ENCODE measurements at regions not wholly inside any gene's neighbourhood (a gene's known extent, or its start where the extent isn't known, plus 50 kb on each side); places are given as distances from the start of the nearest gene placed in this dataset.

DNA sequence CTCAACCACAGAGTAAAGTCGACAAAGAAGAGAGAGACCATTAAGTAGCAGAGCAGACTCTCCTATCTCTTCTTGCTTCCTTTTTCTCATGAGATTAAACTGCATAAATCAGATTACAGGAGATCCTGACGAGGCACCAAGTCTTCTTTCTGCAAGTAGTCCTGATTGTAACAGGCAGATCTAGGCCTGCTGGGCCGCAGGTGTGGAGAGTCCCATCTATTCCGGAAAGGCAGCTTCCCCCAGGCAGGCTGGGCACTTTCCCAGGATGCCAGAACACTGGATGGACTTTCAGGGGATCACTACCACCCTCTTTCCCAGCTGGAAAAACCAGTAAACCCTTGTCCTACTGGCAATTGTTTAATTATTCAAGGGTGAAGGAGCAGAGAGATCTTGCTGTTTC, 173.0 kb upstream of the CADM1 start:
- Histone ChIP-seq H3K27me3 (ENCODE audit: insufficient read depth, low read depth, low read length) (no peaks in the 10 kb centered on the region), H3K79me2 (replicated peaks; ENCODE audit: insufficient read depth, low read length) (no peaks in the 10 kb centered on the region), H3K9me2 (ENCODE audit: insufficient read depth, low read length) (no peaks in the 10 kb centered on the region), H3K36me3 (ENCODE audit: insufficient read depth, low read length) (no peaks in the 10 kb centered on the region), H3K4me2 (ENCODE audit: low read length) (no peak overlapping the region), H3F3A (ENCODE audit: insufficient read depth, low read length, poor library complexity, severe bottlenecking) (no peaks in the 10 kb centered on the region), H4K20me1 (ENCODE audit: insufficient read depth) (no peaks in the 10 kb centered on the region), H3K9ac (ENCODE audit: low read length) (no peak overlapping the region), H2AFZ (ENCODE audit: low read depth, low read length) (no peak overlapping the region), H3K27ac (ENCODE audit: low read length) (no peak overlapping the region), H3K9me3 (ENCODE audit: low read length) (no peaks in the 10 kb centered on the region), H3K4me3 (ENCODE audit: low read length) (no peak overlapping the region)
- TF ChIP-seq RAD21 (conservative IDR thresholded peaks at IDR 0.05) (no peak), EZH2 (IDR thresholded peaks at IDR 0.05; ENCODE audit: borderline replicate concordance, insufficient read depth, low read length, poor library complexity, severe bottlenecking) (no peak), REST (IDR thresholded peaks at IDR 0.05; ENCODE audit: borderline replicate concordance) (no peak), EP300 (conservative IDR thresholded peaks at IDR 0.05; ENCODE audit: poor library complexity, severe bottlenecking) (no peak), MXI1 (conservative IDR thresholded peaks at IDR 0.05; ENCODE audit: poor library complexity, severe bottlenecking) (no peak), POLR2AphosphoS5 (IDR thresholded peaks at IDR 0.05) (no peak), SMC3 (conservative IDR thresholded peaks at IDR 0.05; ENCODE audit: poor library complexity) (no peak), CTCF (IDR thresholded peaks at IDR 0.05; ENCODE audit: poor library complexity, severe bottlenecking) (no peak), TAF1 (IDR thresholded peaks at IDR 0.05; ENCODE audit: low read depth) (no peak)

DNA sequence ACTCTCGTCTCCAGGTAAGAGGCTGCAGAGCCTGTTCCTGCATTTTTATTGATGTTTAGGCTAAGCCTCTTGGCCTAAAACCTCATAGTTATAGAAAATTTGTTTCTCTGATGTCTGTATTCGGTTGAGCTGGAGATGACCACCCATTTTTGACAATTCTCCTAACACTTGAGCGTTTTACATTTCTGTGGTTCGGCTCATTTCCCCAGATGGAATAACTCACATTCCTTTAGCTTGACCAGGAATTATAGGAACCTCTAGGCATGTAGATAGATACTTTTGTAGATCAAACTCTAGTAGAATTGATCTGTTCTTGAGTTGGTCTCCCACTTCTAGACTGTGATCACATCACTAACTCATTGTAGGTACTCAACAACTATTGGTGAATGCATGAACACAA, 172.6 kb upstream of the CADM1 start:
- H3K27ac ChIP-seq (ENCODE audit: low read length): no peak overlapping the region
- no peak overlapping the region for H3K4me2 ChIP-seq (ENCODE audit: low read length)

More for the DNA sequence above, 172.6 kb upstream of the CADM1 start:
- H3K9me3 ChIP-seq (ENCODE audit: low read length): no peaks in the 10 kb centered on the region
- no peaks in the 10 kb centered on the region for H4K20me1 ChIP-seq (ENCODE audit: insufficient read depth)
- H2AFZ ChIP-seq (ENCODE audit: low read depth, low read length): no peak overlapping the region
- H3K4me3 ChIP-seq (ENCODE audit: low read length): no peak overlapping the region
- H3K27me3 ChIP-seq (ENCODE audit: insufficient read depth, low read depth, low read length): no peaks in the 10 kb centered on the region
- no peak overlapping the region for H3K9ac ChIP-seq (ENCODE audit: low read length)
- H3F3A ChIP-seq (ENCODE audit: insufficient read depth, low read length, poor library complexity, severe bottlenecking): no peaks in the 10 kb centered on the region
- TF ChIP-seq SMC3 (conservative IDR thresholded peaks at IDR 0.05; ENCODE audit: poor library complexity): no peak
- no peak for TF ChIP-seq TAF1 (IDR thresholded peaks at IDR 0.05; ENCODE audit: low read depth)
- TF ChIP-seq EP300 (conservative IDR thresholded peaks at IDR 0.05; ENCODE audit: poor library complexity, severe bottlenecking): no peak
- no peak for TF ChIP-seq POLR2AphosphoS5 (IDR thresholded peaks at IDR 0.05)
- TF ChIP-seq RAD21 (conservative IDR thresholded peaks at IDR 0.05): no peak
- no peak for TF ChIP-seq MXI1 (conservative IDR thresholded peaks at IDR 0.05; ENCODE audit: poor library complexity, severe bottlenecking)
- no peak for TF ChIP-seq REST (IDR thresholded peaks at IDR 0.05; ENCODE audit: borderline replicate concordance)
- TF ChIP-seq EZH2 (IDR thresholded peaks at IDR 0.05; ENCODE audit: borderline replicate concordance, insufficient read depth, low read length, poor library complexity, severe bottlenecking): no peak
- TF ChIP-seq CTCF (IDR thresholded peaks at IDR 0.05; ENCODE audit: poor library complexity, severe bottlenecking): no peak
- no peaks in the 10 kb centered on the region for H3K9me2 ChIP-seq (ENCODE audit: insufficient read depth, low read length)
- no peaks in the 10 kb centered on the region for H3K36me3 ChIP-seq (ENCODE audit: insufficient read depth, low read length)
- H3K79me2 ChIP-seq (replicated peaks; ENCODE audit: insufficient read depth, low read length): no peaks in the 10 kb centered on the region

Measured in neural cell (in vitro differentiated cells).